Transverse colon (tissue), 4 donors: ENCODE measurements at regions not wholly inside any gene's neighbourhood (a gene's known extent, or its start where the extent isn't known, plus 50 kb on each side); places are given as distances from the start of the nearest gene placed in this dataset.

Experiments
- DNase-seq: peaks from one replicate; pipeline ENCODE4 v3.0.0-alpha.2; 2019
- H3K27ac ChIP-seq, 4 donors: fragments of 200-600 bp; sonication (generic); 2 replicates each; pipeline ENCODE4 v1.5.1; 2016 to 2018; ENCODE audit warnings: inconsistent platforms in 4 of 4
- H3K27me3 ChIP-seq: fragments of 200-600 bp; sonication (generic); 2 replicates; pipeline ENCODE4 v1.5.1; 2017; ENCODE audit warnings: inconsistent platforms
- H3K36me3 ChIP-seq, 4 donors: fragments of 200-600 bp; sonication (generic); 2 replicates each; pipeline ENCODE4 v1.5.1; 2017 to 2019; ENCODE audit warnings: inconsistent platforms in 4 of 4
- H3K4me1 ChIP-seq, 4 donors: fragments of 200-600 bp; sonication (generic); 2 replicates each; pipeline ENCODE4 v1.5.1; 2017 to 2020; ENCODE audit warnings: inconsistent platforms in 4 of 4
- H3K4me3 ChIP-seq, 4 donors: fragments of 200-600 bp; sonication (generic); 1 replicate in 1 of 4; 2 replicates in 3 of 4; pipeline versions ENCODE4 v1.5.1 to v1.6.1; 2017 to 2019; ENCODE audit warnings: inconsistent platforms in 4 of 4
- H3K9me3 ChIP-seq, 2 donors: fragments of 200-600 bp; sonication (generic); 2 replicates each; pipeline ENCODE4 v1.5.1; 2017 to 2019; ENCODE audit warnings: inconsistent platforms in 2 of 2
- CTCF ChIP-seq, 5 experiments: fragments of 200-600 bp in 3 of 5; fragments of 450-650 bp in 2 of 5; sonication (generic) in 3 of 5; IDR thresholded peaks; 1 replicate in 2 of 5; 2 replicates in 3 of 5; pipeline ENCODE4 v1.5.1; 2016 to 2017; ENCODE audit warnings: antibody characterized with exemption in 5 of 5, inconsistent platforms in 3 of 5, mild to moderate bottlenecking in 2 of 5, moderate library complexity in 1 of 5
- EP300 ChIP-seq: sonication (generic); formaldehyde crosslinking; IDR thresholded peaks from one replicate; pipeline ENCODE4 v1.6.1; 2017; ENCODE audit warnings: antibody characterized with exemption, low read depth
- POLR2A ChIP-seq: fragments of 450-650 bp; IDR thresholded peaks from one replicate; pipeline ENCODE4 v1.6.1; 2016; ENCODE audit warnings: antibody characterized with exemption, mild to moderate bottlenecking, moderate library complexity
- POLR2AphosphoS5 ChIP-seq, 3 donors: sonication (generic); formaldehyde crosslinking; IDR thresholded peaks; one replicate each; pipeline ENCODE4 v1.6.1; 2016; ENCODE audit warnings: antibody characterized with exemption in 3 of 3
- WGBS, 2 donors: methylation state at CpG; one replicate each; pipeline ENCODE4 v1.1.5; 2018; ENCODE audit warnings: low coverage in 1 of 2; 5-methylcytosine and 5-hydroxymethylcytosine counted together
- in situ Hi-C, 4 donors: fragments of 200-750 bp; cut with MboI; loops; one replicate each; pipeline versions ENCODE4 v1.15.0 to v1.15.1; 2017; ENCODE audit warnings: low sequenced_read_pairs in 3 of 4, low pct_ligation_motif_present in 1 of 4, low pct_unique_long_range_greater_than_20kb in 1 of 4
- intact Hi-C: fragments of 100-400 bp; cut with DNase I; formaldehyde crosslinking; loops from one replicate; pipeline ENCODE4 v1.15.1; 2023; ENCODE audit warnings: low total_unique reads

DNA sequence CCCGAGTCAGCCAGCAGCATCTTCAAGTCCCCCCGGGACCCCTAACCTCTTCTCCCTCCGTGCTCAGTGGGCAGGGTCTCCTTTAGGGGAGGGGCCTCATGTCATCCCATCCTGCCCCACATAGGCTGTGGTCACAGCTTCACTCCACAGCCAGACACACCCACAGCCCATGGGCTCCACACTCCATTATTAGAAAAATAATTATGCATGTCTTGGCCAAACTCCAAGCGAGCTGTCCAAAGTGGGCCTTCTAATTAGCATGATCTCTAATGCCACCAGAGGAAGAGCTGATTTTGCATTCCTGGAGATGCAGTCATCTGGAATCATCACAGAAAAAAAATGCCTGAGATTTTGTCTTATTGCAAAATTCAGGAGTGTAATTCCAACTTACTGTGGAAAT is 418.2 kb downstream of the IRX2 start:
- H3K36me3 ChIP-seq: no peaks in the 10 kb centered on the region
- no peaks in the 10 kb centered on the region for H3K4me1 ChIP-seq
- intact Hi-C loops (no loop called here), in situ Hi-C loops (no loop called here)
- no peak overlapping the region for H3K27ac ChIP-seq
- TF ChIP-seq EP300 (no peak), POLR2A (no peak), CTCF (IDR thresholded peaks at IDR 0.05) (no peak), POLR2AphosphoS5 (IDR thresholded peaks at IDR 0.05) (no peak)
- H3K27me3 ChIP-seq: no peaks in the 10 kb centered on the region
- DNase-seq: no peak
- 73% methylated on average over 4 of the region's 4 CpGs; no CpG with 5 or more reads in 1 of the 2 donors for WGBS, 2 donors
- no peak overlapping the region for H3K4me3 ChIP-seq
- no peaks in the 10 kb centered on the region for H3K9me3 ChIP-seq

- Histone ChIP-seq H3K9me3 (no peaks in the 10 kb centered on the region), H3K36me3 (no peaks in the 10 kb centered on the region), H3K27me3 (no peaks in the 10 kb centered on the region), H3K4me3 (no peak overlapping the region), H3K27ac (no peak overlapping the region), H3K4me1 (no peaks in the 10 kb centered on the region)
- WGBS, 2 donors: 81% methylated on average over 6 of the region's 6 CpGs; no CpG with 5 or more reads in 1 of the 2 donors
- in situ Hi-C loops: no loop called here
- TF ChIP-seq EP300: no peak
- TF ChIP-seq POLR2AphosphoS5 (IDR thresholded peaks at IDR 0.05): no peak
- no peak for TF ChIP-seq CTCF (IDR thresholded peaks at IDR 0.05)
- no peak for TF ChIP-seq POLR2A
- DNase-seq: no peak
- intact Hi-C loops: no loop called here
Measured at GRCh38 chr5:2332521-2332920, 419.0 kb downstream of the IRX2 start.

DNA sequence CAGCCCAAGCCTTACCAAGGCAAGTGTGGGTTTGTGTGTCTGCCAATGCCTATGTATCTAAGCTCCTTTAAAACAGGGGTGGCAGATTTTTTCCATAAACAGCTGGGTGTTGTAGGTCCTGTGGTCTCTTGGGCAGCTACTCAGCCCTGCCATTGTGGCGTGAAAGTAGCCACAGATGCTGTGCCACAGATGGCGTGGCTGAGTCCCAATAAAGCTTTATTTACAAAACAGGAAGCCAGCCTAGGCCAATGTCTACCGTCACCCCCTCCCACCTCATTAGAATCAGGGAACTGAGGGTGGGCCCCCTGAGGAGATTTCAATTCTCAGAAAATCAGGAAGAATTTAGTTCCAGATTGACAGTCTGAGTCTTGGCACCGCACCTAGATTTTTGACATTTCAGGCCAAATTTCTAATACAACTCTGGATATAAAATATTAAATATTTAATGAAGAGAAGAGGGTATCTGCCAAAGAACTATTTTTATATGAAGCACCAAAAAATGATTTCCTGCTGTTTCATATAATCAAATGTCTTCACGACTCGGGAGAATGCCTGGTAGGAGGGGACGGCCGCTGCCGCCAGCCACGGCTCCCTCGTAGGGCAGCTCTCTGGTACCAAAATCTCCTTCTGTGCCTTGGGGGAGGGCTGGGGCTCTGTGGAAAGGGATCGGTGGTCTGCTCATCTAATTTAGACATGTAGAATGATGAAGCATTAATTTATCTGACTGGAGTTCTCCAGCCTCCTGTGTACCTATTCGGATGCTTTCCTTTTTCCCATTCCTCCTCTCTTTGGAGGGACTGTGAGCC is 420.9 kb downstream of the IRX2 start:
- 84 to 86% methylated on average over 4 to 13 of the region's 13 CpGs for WGBS, 2 donors
- no peaks in the 10 kb centered on the region for H3K4me1 ChIP-seq
- TF ChIP-seq EP300: no peak
- no peak for TF ChIP-seq POLR2AphosphoS5 (IDR thresholded peaks at IDR 0.05)
- TF ChIP-seq POLR2A: no peak
- TF ChIP-seq CTCF (IDR thresholded peaks at IDR 0.05): no peak
- intact Hi-C loops: no loop called here
- no peak overlapping the region for H3K27ac ChIP-seq
- no peaks in the 10 kb centered on the region for H3K9me3 ChIP-seq
- H3K36me3 ChIP-seq: no peaks in the 10 kb centered on the region
- H3K4me3 ChIP-seq: no peak overlapping the region
- in situ Hi-C loops: no loop called here
- no peaks in the 10 kb centered on the region for H3K27me3 ChIP-seq
- no peak for DNase-seq

DNA sequence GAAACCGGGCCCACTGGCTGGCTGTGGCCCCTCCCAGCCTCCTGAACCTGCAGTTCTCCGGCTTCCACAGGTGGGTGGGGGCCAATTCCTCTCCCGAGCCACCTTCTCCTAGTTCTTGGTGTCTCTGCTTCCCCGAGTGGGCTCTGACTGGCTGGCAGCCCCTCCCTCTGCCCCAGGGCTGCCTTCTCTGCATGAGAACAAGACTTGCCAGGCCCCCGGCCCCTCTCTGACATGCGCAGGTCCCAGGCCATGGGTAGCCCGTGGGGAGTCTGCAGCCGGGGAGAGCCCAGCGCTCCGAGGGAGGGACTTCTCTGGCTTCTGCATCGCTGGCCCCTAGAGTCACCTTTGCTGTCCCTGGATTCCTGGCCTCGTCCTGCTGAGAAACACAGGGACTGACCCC is 421.7 kb downstream of the IRX2 start:
- Histone ChIP-seq H3K27me3 (no peaks in the 10 kb centered on the region), H3K36me3 (no peaks in the 10 kb centered on the region), H3K4me3 (no peak overlapping the region), H3K9me3 (no peaks in the 10 kb centered on the region), H3K27ac (no peak overlapping the region), H3K4me1 (no peaks in the 10 kb centered on the region)
- in situ Hi-C loops: no loop called here
- WGBS, 2 donors: 82% methylated on average over 12 of the region's 12 CpGs; no CpG with 5 or more reads in 1 of the 2 donors
- no peak for TF ChIP-seq CTCF (IDR thresholded peaks at IDR 0.05)
- DNase-seq: no peak
- intact Hi-C loops: no loop called here
